Panc1 (cell line): ENCODE measurements at regions not wholly inside any gene's neighbourhood (a gene's known extent, or its start where the extent isn't known, plus 50 kb on each side); places are given as distances from the start of the nearest gene placed in this dataset.

Experiments used
- POLR2AphosphoS5 ChIP-seq: IDR thresholded peaks from 2 replicates; pipeline ENCODE4 v1.6.1; 2012; ENCODE audit warnings: mild to moderate bottlenecking, low read depth, low read length, moderate library complexity
- REST ChIP-seq, 2 experiments: IDR thresholded peaks; 2 replicates each; pipeline ENCODE4 v1.6.1; 2011 to 2012; ENCODE audit warnings: low read depth in 2 of 2, control low read depth in 1 of 2, low read length in 1 of 2, mild to moderate bottlenecking in 1 of 2, moderate library complexity in 1 of 2; ENCODE audit not compliant: insufficient read depth in 1 of 2
- SIN3A ChIP-seq: IDR thresholded peaks from 2 replicates; pipeline ENCODE4 v1.6.1; 2012; ENCODE audit warnings: low read depth, mild to moderate bottlenecking, low read length, moderate library complexity, borderline replicate concordance; ENCODE audit not compliant: insufficient read depth
- TCF7L2 ChIP-seq: IDR thresholded peaks from 2 replicates; pipeline ENCODE4 v1.6.1; 2011; ENCODE audit warnings: mild to moderate bottlenecking, low read depth, low read length, inconsistent platforms
- TF ChIP-seq, protein P1 (sequence below): fragments of 450-650 bp; IDR thresholded peaks from 2 replicates; pipeline ENCODE4 v1.5.1; 2017; ENCODE audit warnings: mild to moderate bottlenecking

- TF ChIP-seq, protein P1, sequence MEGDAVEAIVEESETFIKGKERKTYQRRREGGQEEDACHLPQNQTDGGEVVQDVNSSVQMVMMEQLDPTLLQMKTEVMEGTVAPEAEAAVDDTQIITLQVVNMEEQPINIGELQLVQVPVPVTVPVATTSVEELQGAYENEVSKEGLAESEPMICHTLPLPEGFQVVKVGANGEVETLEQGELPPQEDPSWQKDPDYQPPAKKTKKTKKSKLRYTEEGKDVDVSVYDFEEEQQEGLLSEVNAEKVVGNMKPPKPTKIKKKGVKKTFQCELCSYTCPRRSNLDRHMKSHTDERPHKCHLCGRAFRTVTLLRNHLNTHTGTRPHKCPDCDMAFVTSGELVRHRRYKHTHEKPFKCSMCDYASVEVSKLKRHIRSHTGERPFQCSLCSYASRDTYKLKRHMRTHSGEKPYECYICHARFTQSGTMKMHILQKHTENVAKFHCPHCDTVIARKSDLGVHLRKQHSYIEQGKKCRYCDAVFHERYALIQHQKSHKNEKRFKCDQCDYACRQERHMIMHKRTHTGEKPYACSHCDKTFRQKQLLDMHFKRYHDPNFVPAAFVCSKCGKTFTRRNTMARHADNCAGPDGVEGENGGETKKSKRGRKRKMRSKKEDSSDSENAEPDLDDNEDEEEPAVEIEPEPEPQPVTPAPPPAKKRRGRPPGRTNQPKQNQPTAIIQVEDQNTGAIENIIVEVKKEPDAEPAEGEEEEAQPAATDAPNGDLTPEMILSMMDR, result no peak
- no peak for TF ChIP-seq POLR2AphosphoS5
- TF ChIP-seq REST (IDR thresholded peaks at IDR 0.05; ENCODE audit: insufficient read depth in 1 of 2, low read depth in 2 of 2, low read length in 1 of 2), result no peak
- no peak for TF ChIP-seq SIN3A
- TF ChIP-seq TCF7L2, result no peak
Measured at GRCh38 chr18:64199581-64199980, 50.7 kb upstream of the LINC00305 start.
